Loucy (cell line): ENCODE measurements at regions not wholly inside any gene's neighbourhood (a gene's known extent, or its start where the extent isn't known, plus 50 kb on each side); places are given as distances from the start of the nearest gene placed in this dataset.

Experiments
- H2AFZ ChIP-seq: fragments of 200-600 bp; sonication (generic); 2 replicates; pipeline ENCODE4 v1.6.0; 2016; ENCODE audit warnings: antibody characterized with exemption, mild to moderate bottlenecking, low read length, moderate library complexity
- H3F3A ChIP-seq: fragments of 200-600 bp; 2 replicates; pipeline ENCODE4 v1.6.0; 2016; ENCODE audit warnings: antibody characterized with exemption, low read depth, mild to moderate bottlenecking
- H3K27me3 ChIP-seq: fragments of 200-600 bp; sonication (generic); 2 replicates; pipeline ENCODE4 v1.6.1; 2014; ENCODE audit warnings: low read length, mild to moderate bottlenecking; ENCODE audit not compliant: insufficient read depth, poor library complexity, severe bottlenecking
- H3K36me3 ChIP-seq: fragments of 200-600 bp; sonication (generic); 2 replicates; pipeline ENCODE4 v1.6.1; 2016; ENCODE audit warnings: low read length; ENCODE audit not compliant: insufficient read depth
- H3K4me1 ChIP-seq: fragments of 200-600 bp; sonication (generic); 2 replicates; pipeline ENCODE4 v1.5.1; 2014; ENCODE audit warnings: low read length, mild to moderate bottlenecking; ENCODE audit not compliant: insufficient read depth, poor library complexity, severe bottlenecking
- H3K4me2 ChIP-seq: fragments of 200-600 bp; sonication (generic); 2 replicates; pipeline ENCODE4 v1.6.0; 2014; ENCODE audit warnings: antibody characterized with exemption, low read length, low read depth, mild to moderate bottlenecking; ENCODE audit not compliant: poor library complexity, severe bottlenecking
- H3K4me3 ChIP-seq: fragments of 200-600 bp; sonication (generic); 2 replicates; pipeline ENCODE4 v1.5.1; 2014; ENCODE audit warnings: low read length, mild to moderate bottlenecking, mixed read lengths; ENCODE audit not compliant: poor library complexity, severe bottlenecking
- H3K79me2 ChIP-seq: fragments of 200-600 bp; sonication (generic); 2 replicates; pipeline ENCODE4 v1.6.1; 2014; ENCODE audit warnings: low read length; ENCODE audit not compliant: insufficient read depth
- H3K9ac ChIP-seq: fragments of 200-600 bp; sonication (generic); 2 replicates; pipeline ENCODE4 v1.6.0; 2014; ENCODE audit warnings: mild to moderate bottlenecking, low read depth, low read length, moderate library complexity; ENCODE audit not compliant: poor library complexity, severe bottlenecking
- H3K9me2 ChIP-seq: fragments of 200-600 bp; sonication (generic); replicated peaks from 2 replicates; pipeline ENCODE4 v1.6.1; 2016; ENCODE audit warnings: low read depth, low read length, mixed read lengths
- H3K9me3 ChIP-seq: fragments of 200-600 bp; sonication (generic); 2 replicates; pipeline ENCODE4 v1.6.1; 2014; ENCODE audit warnings: mild to moderate bottlenecking, antibody characterized with exemption, low read length, low read depth; ENCODE audit not compliant: insufficient read depth
- H4K20me1 ChIP-seq: fragments of 200-600 bp; sonication (generic); 2 replicates; pipeline ENCODE4 v1.6.0; 2014; ENCODE audit warnings: antibody characterized with exemption, low read length, mild to moderate bottlenecking; ENCODE audit not compliant: insufficient read depth, poor library complexity, severe bottlenecking
- EZH2phosphoT487 ChIP-seq: fragments of 200-600 bp; IDR thresholded peaks from 2 replicates; pipeline ENCODE4 v1.6.1; 2018; ENCODE audit warnings: antibody characterized with exemption, mild to moderate bottlenecking, moderate library complexity, borderline replicate concordance
- TF ChIP-seq, protein P1 (sequence below): fragments of 200-600 bp; sonication (generic); conservative IDR thresholded peaks from 2 replicates; pipeline ENCODE4 v1.5.1; 2014; ENCODE audit warnings: mild to moderate bottlenecking, antibody characterized with exemption, low read length

DNA sequence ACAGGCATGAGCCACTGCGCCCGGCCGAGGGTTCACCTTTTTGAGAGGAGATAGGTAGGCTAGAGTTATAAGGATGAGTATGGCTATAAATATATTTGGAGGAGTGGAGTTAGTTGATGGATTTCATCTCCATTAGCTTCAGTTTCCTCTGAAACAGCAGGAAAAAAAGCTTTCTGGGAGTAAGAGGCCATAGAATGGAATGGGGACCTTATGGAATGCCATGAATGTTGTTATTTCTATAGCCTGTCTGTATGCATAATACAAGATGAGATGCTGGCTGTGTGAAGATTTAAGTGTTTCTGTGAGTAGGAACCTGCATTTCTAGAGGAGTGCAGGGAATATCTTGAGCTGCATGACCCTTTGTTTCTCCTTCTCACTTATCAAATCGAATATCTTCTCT lies 114.9 kb upstream of the ARX start:
- Histone ChIP-seq H3F3A (no peaks in the 10 kb centered on the region), H3K36me3 (no peaks in the 10 kb centered on the region), H3K79me2 (no peaks in the 10 kb centered on the region), H2AFZ (no peak overlapping the region), H4K20me1 (no peaks in the 10 kb centered on the region), H3K4me1 (no peaks in the 10 kb centered on the region), H3K9me3 (no peaks in the 10 kb centered on the region), H3K4me2 (no peak overlapping the region), H3K9ac (no peak overlapping the region), H3K27me3 (no peaks in the 10 kb centered on the region), H3K9me2 (no peaks in the 10 kb centered on the region), H3K4me3 (no peak overlapping the region)
- TF ChIP-seq EZH2phosphoT487, result no peak
- TF ChIP-seq, protein P1, sequence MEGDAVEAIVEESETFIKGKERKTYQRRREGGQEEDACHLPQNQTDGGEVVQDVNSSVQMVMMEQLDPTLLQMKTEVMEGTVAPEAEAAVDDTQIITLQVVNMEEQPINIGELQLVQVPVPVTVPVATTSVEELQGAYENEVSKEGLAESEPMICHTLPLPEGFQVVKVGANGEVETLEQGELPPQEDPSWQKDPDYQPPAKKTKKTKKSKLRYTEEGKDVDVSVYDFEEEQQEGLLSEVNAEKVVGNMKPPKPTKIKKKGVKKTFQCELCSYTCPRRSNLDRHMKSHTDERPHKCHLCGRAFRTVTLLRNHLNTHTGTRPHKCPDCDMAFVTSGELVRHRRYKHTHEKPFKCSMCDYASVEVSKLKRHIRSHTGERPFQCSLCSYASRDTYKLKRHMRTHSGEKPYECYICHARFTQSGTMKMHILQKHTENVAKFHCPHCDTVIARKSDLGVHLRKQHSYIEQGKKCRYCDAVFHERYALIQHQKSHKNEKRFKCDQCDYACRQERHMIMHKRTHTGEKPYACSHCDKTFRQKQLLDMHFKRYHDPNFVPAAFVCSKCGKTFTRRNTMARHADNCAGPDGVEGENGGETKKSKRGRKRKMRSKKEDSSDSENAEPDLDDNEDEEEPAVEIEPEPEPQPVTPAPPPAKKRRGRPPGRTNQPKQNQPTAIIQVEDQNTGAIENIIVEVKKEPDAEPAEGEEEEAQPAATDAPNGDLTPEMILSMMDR, result no peak

DNA sequence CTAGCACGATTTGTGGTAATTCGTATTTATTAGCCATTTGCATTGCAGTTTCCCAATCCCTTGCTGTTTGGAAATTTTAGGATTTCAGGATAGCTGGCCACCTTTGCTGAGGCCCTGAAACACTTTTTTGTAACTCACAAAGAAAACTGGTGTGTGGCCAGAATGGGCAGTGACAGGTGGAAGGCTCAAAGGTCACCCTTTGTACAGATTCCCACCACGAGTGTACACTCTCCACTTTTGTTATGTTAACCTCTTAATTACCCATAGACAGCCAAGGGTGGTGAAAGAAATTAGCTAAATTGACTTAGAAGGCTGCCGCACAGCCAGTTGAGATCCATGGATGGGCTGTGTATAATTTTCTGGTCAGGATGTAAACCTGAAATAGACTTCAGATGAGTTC lies 109.7 kb upstream of the ARX start:
- Histone ChIP-seq H3K36me3 (no peaks in the 10 kb centered on the region), H3F3A (no peaks in the 10 kb centered on the region)

DNA sequence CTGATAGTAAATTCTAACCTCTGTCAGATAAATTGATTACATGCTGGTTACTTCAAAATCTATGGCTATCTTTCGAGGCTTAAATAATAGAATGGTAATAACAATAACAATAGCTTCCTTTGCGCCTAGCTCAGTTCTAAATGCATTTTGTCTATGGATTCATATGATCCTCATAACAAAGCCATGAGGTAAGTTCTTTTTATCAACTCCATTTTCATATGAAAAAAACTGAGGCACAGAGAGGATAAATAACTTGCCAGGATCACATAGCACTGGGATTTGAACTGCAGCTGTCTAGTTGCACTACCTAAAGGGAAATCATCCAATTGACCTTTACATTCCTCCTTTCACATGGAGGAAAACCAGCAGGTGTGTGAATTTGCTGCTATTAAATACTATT lies 108.6 kb upstream of the ARX start:
- no peaks in the 10 kb centered on the region for H3K9me2 ChIP-seq
- no peak overlapping the region for H2AFZ ChIP-seq
- H3K4me3 ChIP-seq, result no peak overlapping the region
- no peak overlapping the region for H3K4me2 ChIP-seq
- no peaks in the 10 kb centered on the region for H3K79me2 ChIP-seq
- H4K20me1 ChIP-seq, result no peaks in the 10 kb centered on the region
- H3K9me3 ChIP-seq, result no peaks in the 10 kb centered on the region
- no peak overlapping the region for H3K9ac ChIP-seq
- no peaks in the 10 kb centered on the region for H3K4me1 ChIP-seq
- H3K36me3 ChIP-seq, result no peaks in the 10 kb centered on the region
- H3K27me3 ChIP-seq, result no peaks in the 10 kb centered on the region
- no peak for TF ChIP-seq EZH2phosphoT487
- TF ChIP-seq, protein P1, result no peak
- no peaks in the 10 kb centered on the region for H3F3A ChIP-seq

More for the DNA sequence above, 109.7 kb upstream of the ARX start:
- Histone ChIP-seq H3K27me3 (no peaks in the 10 kb centered on the region), H3K9me2 (no peaks in the 10 kb centered on the region), H4K20me1 (no peaks in the 10 kb centered on the region), H3K9ac (no peak overlapping the region), H3K4me3 (no peak overlapping the region), H3K4me2 (no peak overlapping the region), H3K9me3 (no peaks in the 10 kb centered on the region), H2AFZ (no peak overlapping the region), H3K4me1 (no peaks in the 10 kb centered on the region), H3K79me2 (no peaks in the 10 kb centered on the region)
- TF ChIP-seq EZH2phosphoT487, result no peak
- TF ChIP-seq, protein P1, result no peak
